H7 (cell line): ENCODE measurements at regions not wholly inside any gene's neighbourhood (a gene's known extent, or its start where the extent isn't known, plus 50 kb on each side); places are given as distances from the start of the nearest gene placed in this dataset.

ENCODE experiments used
- DNase-seq: peaks from one replicate; pipeline ENCODE4 v3.0.0; 2012
- H3K27me3 ChIP-seq: 2 replicates; pipeline ENCODE4 v1.6.0; 2011; ENCODE audit warnings: mild to moderate bottlenecking, low read length; ENCODE audit not compliant: control insufficient read depth, insufficient read depth
- H3K36me3 ChIP-seq: replicated peaks from 2 replicates; pipeline ENCODE4 v1.5.1; 2011; ENCODE audit warnings: low read length; ENCODE audit not compliant: control insufficient read depth, insufficient read depth
- H3K4me3 ChIP-seq: 2 replicates; pipeline ENCODE4 v1.5.1; 2011; ENCODE audit warnings: low read depth, mild to moderate bottlenecking, control low read depth, low read length, moderate library complexity; ENCODE audit not compliant: insufficient read depth

DNA sequence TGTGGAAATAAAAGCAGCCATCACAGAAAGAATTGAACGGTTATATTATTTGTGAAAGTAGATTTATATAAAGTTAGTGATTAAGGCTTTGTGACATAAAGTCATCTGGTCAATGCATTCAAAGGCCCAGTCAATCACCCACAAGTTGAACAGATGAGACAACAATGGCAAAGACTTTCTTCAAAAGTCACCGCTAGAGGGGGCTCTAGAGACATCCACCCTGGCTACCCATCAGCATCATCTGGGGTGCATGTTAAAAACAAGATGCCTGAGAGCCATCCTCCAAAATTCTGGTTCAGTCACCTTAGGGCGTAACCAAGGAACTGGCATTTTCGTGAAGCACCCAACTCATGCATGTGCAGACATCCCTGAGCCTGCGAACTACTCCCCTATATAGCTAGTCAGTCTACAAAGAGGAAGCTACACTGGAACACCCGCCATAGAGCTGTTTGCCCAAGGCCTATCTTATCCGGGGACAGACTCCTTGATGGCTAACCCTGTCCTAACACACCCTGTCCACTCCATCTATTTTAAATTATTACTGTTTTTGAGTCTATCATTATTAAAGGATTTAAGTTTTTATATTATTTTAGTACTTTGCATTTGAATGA lies 970.5 kb downstream of the UQCRFS1 start:
- Histone ChIP-seq H3K4me3 (no peak overlapping the region), H3K36me3 (no peaks in the 10 kb centered on the region), H3K27me3 (no peaks in the 10 kb centered on the region)
- peak; percentile 72 for DNase-seq

- Histone ChIP-seq H3K27me3 (no peaks in the 10 kb centered on the region), H3K4me3 (no peak overlapping the region), H3K36me3 (no peaks in the 10 kb centered on the region)
- peak; percentile 75 for DNase-seq
These were observed 973.7 kb downstream of the UQCRFS1 start for GRCh38 chr19:28239270-28239669.

GRCh38 chr19:28238270-28238820 lies 974.6 kb downstream of the UQCRFS1 start:
- Histone ChIP-seq H3K36me3 (no peaks in the 10 kb centered on the region), H3K27me3 (no peaks in the 10 kb centered on the region), H3K4me3 (no peak overlapping the region)
- no peak for DNase-seq

DNA sequence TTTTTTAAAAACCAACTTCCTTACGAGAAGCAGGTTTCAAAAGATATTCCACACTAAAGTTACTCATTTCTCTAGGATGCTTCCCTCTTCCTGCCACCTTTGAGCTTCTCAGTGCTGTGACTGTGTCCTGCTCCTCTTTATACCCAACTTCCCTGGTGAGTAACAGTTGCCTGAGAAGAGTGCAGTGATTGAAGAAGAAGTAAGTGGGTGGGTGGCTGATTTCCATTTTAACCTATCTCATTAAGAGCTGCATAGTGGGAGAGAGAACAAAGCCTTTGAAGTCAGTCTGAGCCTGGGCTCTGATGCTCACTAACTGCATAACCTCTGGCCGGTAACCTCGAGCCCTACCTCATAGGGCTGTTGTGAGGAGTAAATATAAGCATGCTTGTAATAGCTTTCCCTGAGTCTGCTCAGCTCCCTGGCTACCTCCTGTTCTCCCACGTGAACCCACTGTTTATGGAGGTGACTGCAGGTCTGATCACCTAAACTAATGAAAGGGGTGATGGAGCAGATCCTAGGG lies 977.3 kb downstream of the UQCRFS1 start:
- H3K36me3 ChIP-seq = no peaks in the 10 kb centered on the region
- no peaks in the 10 kb centered on the region for H3K27me3 ChIP-seq
- no peak overlapping the region for H3K4me3 ChIP-seq
- DNase-seq = no peak

- no peak overlapping the region for H3K4me3 ChIP-seq
- H3K27me3 ChIP-seq = no peaks in the 10 kb centered on the region
- H3K36me3 ChIP-seq = no peaks in the 10 kb centered on the region
- DNase-seq = no peak
These were observed 978.3 kb downstream of the UQCRFS1 start for GRCh38 chr19:28234637-28235036.

DNA sequence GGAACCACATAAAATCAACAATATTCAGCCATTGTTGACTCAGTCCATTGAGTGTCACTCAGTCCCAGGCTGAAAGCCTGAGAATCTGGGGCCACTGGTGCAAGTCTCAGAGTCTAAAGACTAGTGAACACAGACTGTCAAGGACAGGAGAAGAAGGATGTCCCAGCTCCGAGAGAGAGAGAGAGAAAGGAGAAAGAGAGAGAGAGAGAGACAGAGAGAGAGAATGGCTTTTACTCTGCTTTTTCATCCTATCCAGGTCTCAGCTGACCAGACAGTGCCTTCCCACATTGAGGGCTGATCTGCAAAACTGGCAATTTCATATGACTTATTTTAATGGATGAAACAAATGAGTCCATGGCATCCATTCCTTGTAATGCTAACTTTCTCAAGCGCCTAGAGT lies 984.1 kb downstream of the UQCRFS1 start:
- Histone ChIP-seq H3K36me3 (no peaks in the 10 kb centered on the region), H3K27me3 (no peaks in the 10 kb centered on the region), H3K4me3 (no peak overlapping the region)
- DNase-seq = no peak

GRCh38 chr19:28224441-28224840 lies 988.5 kb downstream of the UQCRFS1 start:
- DNase-seq = no peak
- Histone ChIP-seq H3K4me3 (no peak overlapping the region), H3K27me3 (no peaks in the 10 kb centered on the region), H3K36me3 (no peaks in the 10 kb centered on the region)

DNA sequence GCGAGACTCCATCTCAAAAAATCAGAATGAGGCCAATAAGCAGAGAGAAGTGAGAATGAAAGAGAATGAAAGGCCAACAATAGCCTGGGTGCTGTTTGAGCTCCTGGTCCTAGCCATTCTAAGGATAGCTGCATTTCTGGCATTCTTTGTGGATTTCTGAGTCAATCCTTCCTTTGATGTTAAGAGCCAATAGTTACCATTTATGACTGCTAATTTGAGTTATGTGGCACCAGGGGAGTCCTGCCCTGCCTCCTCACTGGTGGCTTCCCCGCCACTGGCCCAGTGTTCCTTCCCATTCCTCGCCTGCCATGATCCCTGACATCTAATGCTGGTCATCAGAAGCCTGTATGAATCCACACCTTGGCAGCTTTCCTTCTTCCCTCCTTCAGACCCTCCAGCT lies 991.2 kb downstream of the UQCRFS1 start:
- H3K36me3 ChIP-seq = no peaks in the 10 kb centered on the region
- no peaks in the 10 kb centered on the region for H3K27me3 ChIP-seq
- no peak overlapping the region for H3K4me3 ChIP-seq
- DNase-seq = no peak

- DNase-seq = no peak
- Histone ChIP-seq H3K27me3 (no peaks in the 10 kb centered on the region), H3K36me3 (no peaks in the 10 kb centered on the region), H3K4me3 (no peak overlapping the region)
These were observed 994.2 kb downstream of the UQCRFS1 start for GRCh38 chr19:28218728-28219127.

GRCh38 chr19:28217022-28217421 lies 995.9 kb downstream of the UQCRFS1 start:
- DNase-seq = peak; percentile 61
- Histone ChIP-seq H3K36me3 (no peaks in the 10 kb centered on the region), H3K27me3 (no peaks in the 10 kb centered on the region), H3K4me3 (no peak overlapping the region)

DNA sequence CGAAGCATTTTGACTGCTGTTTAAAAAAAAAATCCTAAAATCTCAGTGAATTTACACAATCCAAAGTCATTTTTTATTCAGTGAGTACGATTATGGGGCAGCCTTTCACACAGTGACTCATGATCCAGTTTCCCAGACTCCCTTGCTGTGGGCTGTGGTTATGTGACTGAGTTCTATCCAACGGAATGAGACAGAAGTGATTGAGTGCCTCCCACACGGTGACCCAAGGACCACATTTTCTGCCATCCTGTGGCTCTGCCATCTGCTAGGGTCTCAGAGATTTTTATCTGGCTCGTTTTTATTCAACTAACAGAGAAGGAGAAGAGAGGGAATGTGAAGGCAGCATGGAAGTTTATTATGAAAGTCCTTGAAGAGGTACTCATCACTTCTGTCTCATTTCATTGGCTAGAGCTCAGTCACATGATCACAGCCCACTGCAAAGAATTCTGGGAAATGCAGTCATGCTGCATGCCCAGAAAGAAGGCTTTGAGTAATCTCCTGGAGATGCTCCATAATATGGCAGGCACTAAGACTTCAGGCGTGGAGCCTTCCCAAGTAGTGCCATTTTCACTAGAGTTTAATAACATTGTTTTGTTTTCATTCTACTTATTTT lies 999.4 kb downstream of the UQCRFS1 start:
- DNase-seq = no peak
- Histone ChIP-seq H3K27me3 (no peaks in the 10 kb centered on the region), H3K36me3 (no peaks in the 10 kb centered on the region), H3K4me3 (no peak overlapping the region)

- no peak for DNase-seq
- Histone ChIP-seq H3K4me3 (no peak overlapping the region), H3K36me3 (no peaks in the 10 kb centered on the region), H3K27me3 (no peaks in the 10 kb centered on the region)
These were observed 1002.1 kb downstream of the UQCRFS1 start for GRCh38 chr19:28210886-28211285.

DNA sequence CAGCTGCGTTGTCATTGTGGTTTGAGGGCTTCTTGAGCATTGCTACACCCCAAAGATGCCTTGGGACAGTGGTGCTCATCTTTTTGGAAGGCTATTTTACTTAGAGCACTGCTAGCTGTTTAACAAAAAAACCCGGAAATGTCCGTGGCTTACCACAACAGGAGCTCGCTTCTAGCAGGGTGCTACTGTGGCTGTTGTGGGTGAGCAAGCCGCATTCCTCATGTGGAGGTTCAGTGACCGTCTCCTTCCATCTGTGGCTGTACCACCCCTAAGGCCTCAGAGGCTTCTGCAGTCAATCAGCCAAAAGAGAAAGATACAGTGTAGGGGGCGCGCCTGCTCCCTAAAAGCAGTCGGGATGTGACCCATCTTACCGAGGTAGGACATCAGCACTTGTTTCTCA lies 1004.2 kb downstream of the UQCRFS1 start:
- Histone ChIP-seq H3K27me3 (no peaks in the 10 kb centered on the region), H3K4me3 (no peak overlapping the region), H3K36me3 (no peaks in the 10 kb centered on the region)
- DNase-seq = no peak

DNA sequence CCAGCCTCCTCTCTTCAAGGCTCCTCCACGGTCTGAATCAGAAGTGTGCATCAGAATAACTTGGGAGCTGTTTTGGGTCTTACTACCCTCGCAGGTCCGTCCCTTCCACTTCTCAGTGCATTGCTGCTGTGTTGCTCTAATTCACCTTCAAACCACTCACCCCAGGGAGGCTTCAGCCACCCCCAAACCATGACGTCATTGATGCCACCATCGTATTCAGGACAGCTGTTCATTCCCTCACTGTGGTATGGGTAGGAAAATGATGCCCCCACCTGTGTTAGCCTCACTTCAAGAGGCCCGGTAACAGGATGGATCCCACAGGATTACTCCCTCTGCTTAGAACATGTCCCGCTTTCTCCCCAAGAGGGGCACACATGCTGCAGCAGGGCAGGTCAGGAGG lies 1005.7 kb downstream of the UQCRFS1 start:
- H3K27me3 ChIP-seq = no peaks in the 10 kb centered on the region
- no peak overlapping the region for H3K4me3 ChIP-seq
- no peak for DNase-seq
- no peaks in the 10 kb centered on the region for H3K36me3 ChIP-seq

GRCh38 chr19:28201462-28201943 lies 1011.4 kb downstream of the UQCRFS1 start:
- H3K4me3 ChIP-seq = no peak overlapping the region
- DNase-seq = no peak
- H3K27me3 ChIP-seq = no peaks in the 10 kb centered on the region
- H3K36me3 ChIP-seq = no peaks in the 10 kb centered on the region
